SU-DHL-6 (cell line): ENCODE measurements at regions not wholly inside any gene's neighbourhood (a gene's known extent, or its start where the extent isn't known, plus 50 kb on each side); places are given as distances from the start of the nearest gene placed in this dataset.

Experiments used
- H2AFZ ChIP-seq: fragments of 200-600 bp; sonication (generic); 2 replicates; pipeline ENCODE4 v1.6.1; 2014; ENCODE audit warnings: low read depth, mild to moderate bottlenecking, moderate library complexity, mixed read lengths, antibody characterized with exemption, low read length; ENCODE audit not compliant: severe bottlenecking
- H3F3A ChIP-seq: fragments of 200-600 bp; shearing (Covaris generic); 2 replicates; pipeline ENCODE4 v1.6.0; 2016; ENCODE audit warnings: antibody characterized with exemption, mild to moderate bottlenecking; ENCODE audit not compliant: insufficient read depth
- H3K27ac ChIP-seq: fragments of 200-600 bp; sonication (generic); 2 replicates; pipeline ENCODE4 v1.5.1; 2016; ENCODE audit warnings: low read depth, mild to moderate bottlenecking, low read length, moderate library complexity, mixed read lengths
- H3K27me3 ChIP-seq: fragments of 200-600 bp; sonication (generic), shearing (Covaris generic); 2 replicates; pipeline ENCODE4 v1.6.0; 2014; ENCODE audit warnings: mild to moderate bottlenecking, low read length
- H3K36me3 ChIP-seq: fragments of 200-600 bp; sonication (generic); 2 replicates; pipeline ENCODE4 v1.6.1; 2014; ENCODE audit warnings: mild to moderate bottlenecking, low read length, mixed read lengths
- H3K4me2 ChIP-seq: fragments of 300-600, 200-600 bp; shearing (Covaris generic), sonication (generic); 2 replicates; pipeline ENCODE4 v1.6.0; 2014; ENCODE audit warnings: low read length, low read depth, mild to moderate bottlenecking; ENCODE audit not compliant: poor library complexity, severe bottlenecking
- H3K4me3 ChIP-seq: fragments of 200-600 bp; sonication (generic); 2 replicates; pipeline ENCODE4 v1.5.1; 2014; ENCODE audit warnings: antibody characterized with exemption, low read length, mild to moderate bottlenecking, mixed read lengths; ENCODE audit not compliant: insufficient read depth, poor library complexity, severe bottlenecking
- H3K79me2 ChIP-seq: fragments of 200-600 bp; sonication (generic); 2 replicates; pipeline ENCODE4 v1.6.1; 2014; ENCODE audit warnings: mild to moderate bottlenecking, low read length, moderate library complexity; ENCODE audit not compliant: insufficient read depth
- H3K9ac ChIP-seq: fragments of 200-600 bp; sonication (generic); 2 replicates; pipeline ENCODE4 v1.7.0; 2014; ENCODE audit warnings: mild to moderate bottlenecking, low read length
- H3K9me2 ChIP-seq: fragments of 200-600 bp; sonication (generic); replicated peaks from 2 replicates; pipeline ENCODE4 v1.6.1; 2014; ENCODE audit warnings: low read length; ENCODE audit not compliant: insufficient read depth
- H3K9me3 ChIP-seq: fragments of 200-600 bp; sonication (generic); 2 replicates; pipeline ENCODE4 v1.6.1; 2014; ENCODE audit warnings: low read length, mixed read lengths; ENCODE audit not compliant: insufficient read depth
- H4K20me1 ChIP-seq: fragments of 200-600 bp; sonication (generic); 2 replicates; pipeline ENCODE4 v1.6.1; 2014; ENCODE audit warnings: low read depth, mild to moderate bottlenecking, antibody characterized with exemption, low read length, moderate library complexity, mixed read lengths
- EZH2phosphoT487 ChIP-seq: fragments of 200-600 bp; sonication (generic), shearing (Covaris generic); conservative IDR thresholded peaks from 2 replicates; pipeline ENCODE4 v1.6.1; 2018; ENCODE audit warnings: mild to moderate bottlenecking, antibody characterized with exemption, low read length, moderate library complexity, mixed read lengths
- TF ChIP-seq, protein P1 (sequence below): fragments of 200-600 bp; sonication (generic); IDR thresholded peaks from one replicate; pipeline ENCODE4 v1.5.1; 2017; ENCODE audit warnings: antibody characterized with exemption, mild to moderate bottlenecking, low read length, moderate library complexity; ENCODE audit not compliant: insufficient read depth, poor library complexity, severe bottlenecking

- TF ChIP-seq, protein P1, sequence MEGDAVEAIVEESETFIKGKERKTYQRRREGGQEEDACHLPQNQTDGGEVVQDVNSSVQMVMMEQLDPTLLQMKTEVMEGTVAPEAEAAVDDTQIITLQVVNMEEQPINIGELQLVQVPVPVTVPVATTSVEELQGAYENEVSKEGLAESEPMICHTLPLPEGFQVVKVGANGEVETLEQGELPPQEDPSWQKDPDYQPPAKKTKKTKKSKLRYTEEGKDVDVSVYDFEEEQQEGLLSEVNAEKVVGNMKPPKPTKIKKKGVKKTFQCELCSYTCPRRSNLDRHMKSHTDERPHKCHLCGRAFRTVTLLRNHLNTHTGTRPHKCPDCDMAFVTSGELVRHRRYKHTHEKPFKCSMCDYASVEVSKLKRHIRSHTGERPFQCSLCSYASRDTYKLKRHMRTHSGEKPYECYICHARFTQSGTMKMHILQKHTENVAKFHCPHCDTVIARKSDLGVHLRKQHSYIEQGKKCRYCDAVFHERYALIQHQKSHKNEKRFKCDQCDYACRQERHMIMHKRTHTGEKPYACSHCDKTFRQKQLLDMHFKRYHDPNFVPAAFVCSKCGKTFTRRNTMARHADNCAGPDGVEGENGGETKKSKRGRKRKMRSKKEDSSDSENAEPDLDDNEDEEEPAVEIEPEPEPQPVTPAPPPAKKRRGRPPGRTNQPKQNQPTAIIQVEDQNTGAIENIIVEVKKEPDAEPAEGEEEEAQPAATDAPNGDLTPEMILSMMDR, result no peak
- no peak for TF ChIP-seq EZH2phosphoT487
- Histone ChIP-seq H3K9me2 (no peaks in the 10 kb centered on the region), H3K36me3 (no peaks in the 10 kb centered on the region), H3K9ac (no peak overlapping the region), H3K27me3 (no peaks in the 10 kb centered on the region), H3K4me2 (no peak overlapping the region), H3K79me2 (no peaks in the 10 kb centered on the region), H3K9me3 (no peaks in the 10 kb centered on the region), H3K27ac (no peak overlapping the region), H4K20me1 (no peaks in the 10 kb centered on the region), H3K4me3 (no peak overlapping the region), H2AFZ (no peak overlapping the region), H3F3A (no peaks in the 10 kb centered on the region)
These were observed 230.6 kb upstream of the CPEB2 start for GRCh38 chr4:14771504-14772175.

GRCh38 chr4:14772388-14772787 is 229.9 kb upstream of the CPEB2 start:
- Histone ChIP-seq H3K36me3 (no peaks in the 10 kb centered on the region), H3F3A (no peaks in the 10 kb centered on the region), H3K9ac (no peak overlapping the region), H3K9me3 (no peaks in the 10 kb centered on the region), H3K4me3 (no peak overlapping the region), H2AFZ (no peak overlapping the region), H4K20me1 (no peaks in the 10 kb centered on the region), H3K27ac (no peak overlapping the region), H3K79me2 (no peaks in the 10 kb centered on the region), H3K9me2 (no peaks in the 10 kb centered on the region), H3K4me2 (no peak overlapping the region), H3K27me3 (no peaks in the 10 kb centered on the region)
- no peak for TF ChIP-seq EZH2phosphoT487
- TF ChIP-seq, protein P1, result no peak

DNA sequence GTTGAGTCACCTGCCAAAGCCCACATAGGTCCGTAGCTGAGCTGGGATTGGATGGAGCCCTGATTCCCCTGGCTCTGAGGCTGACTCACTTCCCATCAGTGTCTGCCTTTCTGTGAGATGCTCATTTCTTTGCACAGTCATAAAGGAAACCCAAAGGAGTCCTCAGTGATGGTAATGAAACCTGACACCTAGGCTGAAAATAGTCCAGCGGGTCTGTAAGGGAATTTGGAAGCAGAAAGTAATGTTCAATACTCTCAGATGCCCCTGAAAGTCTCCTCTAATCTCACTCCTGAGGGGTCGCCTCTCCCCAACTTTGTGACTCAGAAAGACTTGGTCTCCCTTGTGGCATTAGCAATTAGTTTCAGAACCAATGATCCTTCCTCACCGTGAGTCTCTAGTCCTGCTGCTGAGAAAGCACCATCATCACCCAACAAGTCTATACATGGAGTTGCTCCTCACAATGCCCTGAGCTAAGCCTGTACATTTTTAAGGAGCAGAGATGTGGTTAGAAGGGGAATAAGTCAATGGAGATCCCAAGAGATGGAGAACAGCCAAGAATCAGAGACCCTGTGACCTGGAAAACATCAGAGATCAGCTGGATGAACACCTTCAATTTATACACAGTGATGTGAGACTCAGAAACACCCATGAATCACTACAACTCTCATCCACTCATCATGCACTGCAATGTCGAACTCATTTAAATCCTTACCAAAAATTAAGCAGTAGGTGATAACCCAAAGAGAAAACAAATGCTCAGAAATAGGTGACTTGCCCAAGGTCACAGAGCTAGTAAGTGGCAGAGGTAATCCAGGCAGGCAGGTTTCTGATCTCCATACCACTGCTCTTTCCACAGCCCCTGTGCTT is 219.0 kb upstream of the CPEB2 start:
- no peak overlapping the region for H2AFZ ChIP-seq

More for the DNA sequence above, 219.0 kb upstream of the CPEB2 start:
- H3K4me2 ChIP-seq, result no peak overlapping the region
- H3K4me3 ChIP-seq, result no peak overlapping the region
- H4K20me1 ChIP-seq, result no peaks in the 10 kb centered on the region
- H3K36me3 ChIP-seq, result no peaks in the 10 kb centered on the region
- H3K79me2 ChIP-seq, result no peaks in the 10 kb centered on the region
- no peaks in the 10 kb centered on the region for H3K9me3 ChIP-seq
- no peaks in the 10 kb centered on the region for H3K27me3 ChIP-seq
- TF ChIP-seq, protein P1, result no peak
- TF ChIP-seq EZH2phosphoT487, result no peak
- no peaks in the 10 kb centered on the region for H3K9me2 ChIP-seq
- no peak overlapping the region for H3K9ac ChIP-seq
- H3K27ac ChIP-seq, result no peak overlapping the region
- no peaks in the 10 kb centered on the region for H3F3A ChIP-seq
